ENCODE measurements at regions not wholly inside any gene's neighbourhood (a gene's known extent, or its start where the extent isn't known, plus 50 kb on each side); places are given as distances from the start of the nearest gene placed in this dataset.

GRCh38 chr10:31595992-31596391 is 277.0 kb downstream of the ZEB1 start:
- no peak overlapping the region for H3K9ac ChIP-seq
- H3K9me3 ChIP-seq (replicated peaks in 1 of 11): peaks cover 11 to 21% (median 17%) of the 10 kb centered on the region in 11 experiments; a peak in 21 of 22 replicates
- no peaks in the 10 kb centered on the region for H3K27me3 ChIP-seq
- H3K36me3 ChIP-seq: no peaks in the 10 kb centered on the region
- no peak overlapping the region for H3K4me2 ChIP-seq
- TF ChIP-seq Cebpa-rat (IDR thresholded peaks at IDR 0.05): no peak
- no peak overlapping the region for H3K4me3 ChIP-seq
- no peaks in the 10 kb centered on the region for H4K20me1 ChIP-seq
- H3K4me1 ChIP-seq: peaks cover 0 to 14% (median 0%) of the 10 kb centered on the region in 10 experiments; a peak in 5 of 20 replicates
- no peak overlapping the region for H3K27ac ChIP-seq

DNA sequence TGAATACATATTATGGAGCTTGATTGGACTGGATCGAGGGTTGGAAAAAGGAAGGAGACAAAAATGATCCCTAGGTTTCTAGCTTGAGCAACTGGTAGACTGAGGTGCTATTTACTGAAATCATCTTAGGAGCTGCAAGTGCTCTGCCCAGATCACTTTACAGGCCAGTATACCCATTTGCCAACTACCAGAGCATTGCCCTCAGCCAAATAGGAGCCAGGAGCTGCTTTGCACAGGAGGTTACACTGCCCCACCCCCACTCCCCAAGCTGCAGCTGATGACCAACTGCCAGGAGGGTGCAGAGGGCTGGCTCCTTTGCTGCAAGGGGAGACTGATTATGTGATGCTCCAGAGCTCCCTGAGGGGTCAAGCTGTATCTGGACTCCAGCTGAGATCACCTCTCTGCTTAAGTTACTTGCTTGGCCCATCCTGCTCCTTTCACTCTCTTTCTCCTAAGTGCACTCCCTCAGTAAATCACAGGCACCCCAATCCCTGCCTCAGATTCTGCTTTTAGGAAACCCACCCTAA is 275.4 kb downstream of the ZEB1 start:
- no peaks in the 10 kb centered on the region for H3K36me3 ChIP-seq
- no peak overlapping the region for H3K4me3 ChIP-seq
- H4K20me1 ChIP-seq: no peaks in the 10 kb centered on the region
- no peak overlapping the region for H3K4me2 ChIP-seq
- H3K4me1 ChIP-seq: peaks cover 0 to 16% (median 6%) of the 10 kb centered on the region in 10 experiments; a peak in 12 of 20 replicates
- no peak for TF ChIP-seq Cebpa-rat (IDR thresholded peaks at IDR 0.05)
- H3K9ac ChIP-seq: no peak overlapping the region
- peaks cover 14 to 26% (median 20%) of the 10 kb centered on the region in 11 experiments for H3K9me3 ChIP-seq (replicated peaks in 1 of 11)
- no peak overlapping the region for H3K27ac ChIP-seq
- no peaks in the 10 kb centered on the region for H3K27me3 ChIP-seq

- Histone ChIP-seq H3K36me3 (no peaks in the 10 kb centered on the region), H4K20me1 (no peaks in the 10 kb centered on the region), H3K27ac (no peak overlapping the region), H3K4me2 (no peak overlapping the region), H3K9ac (no peak overlapping the region), H3K27me3 (no peaks in the 10 kb centered on the region), H3K4me3 (no peak overlapping the region), H3K9me3 (replicated peaks in 1 of 11) (peaks cover 22 to 33% (median 27%) of the 10 kb centered on the region in 11 experiments), H3K4me1 (peaks cover 0 to 29% (median 7%) of the 10 kb centered on the region in 10 experiments; a peak in 12 of 20 replicates)
- TF ChIP-seq Cebpa-rat (IDR thresholded peaks at IDR 0.05): no peak
Measured at GRCh38 chr10:31593124-31593523, 274.1 kb downstream of the ZEB1 start.

- Histone ChIP-seq H3K27ac (no peak overlapping the region), H3K4me2 (no peak overlapping the region), H3K9ac (no peak overlapping the region), H4K20me1 (no peaks in the 10 kb centered on the region), H3K4me3 (no peak overlapping the region), H3K27me3 (no peaks in the 10 kb centered on the region), H3K9me3 (replicated peaks in 1 of 11) (peaks cover 33 to 44% (median 38%) of the 10 kb centered on the region in 11 experiments), H3K4me1 (peaks cover 8 to 44% (median 19%) of the 10 kb centered on the region in 10 experiments), H3K36me3 (no peaks in the 10 kb centered on the region)
- no peak for TF ChIP-seq Cebpa-rat (IDR thresholded peaks at IDR 0.05)
Measured at GRCh38 chr10:31591569-31591968, 272.6 kb downstream of the ZEB1 start.

- no peak overlapping the region for H3K4me3 ChIP-seq
- H3K27ac ChIP-seq: peak overlapping the region in 8 of 11 experiments; percentile 24 to 58 (median 50); a peak in 11 of 22 replicates
- H3K9me3 ChIP-seq (replicated peaks in 1 of 11): peaks cover 33 to 44% (median 38%) of the 10 kb centered on the region in 11 experiments
- H3K27me3 ChIP-seq: no peaks in the 10 kb centered on the region
- no peak overlapping the region; a peak in 1 of 22 replicates for H3K9ac ChIP-seq
- H3K4me1 ChIP-seq: peaks cover 8 to 50% (median 24%) of the 10 kb centered on the region in 10 experiments
- TF ChIP-seq Cebpa-rat (IDR thresholded peaks at IDR 0.05): peak in 3 of 11 experiments; percentile 20 to 34 (median 26); a peak in 3 of 22 replicates
- peak overlapping the region in 7 of 11 experiments; percentile 7 to 78 (median 38); a peak in 11 of 22 replicates for H3K4me2 ChIP-seq
- H4K20me1 ChIP-seq: no peaks in the 10 kb centered on the region
- H3K36me3 ChIP-seq: no peaks in the 10 kb centered on the region
Measured at GRCh38 chr10:31590023-31590800, 271.2 kb downstream of the ZEB1 start.

DNA sequence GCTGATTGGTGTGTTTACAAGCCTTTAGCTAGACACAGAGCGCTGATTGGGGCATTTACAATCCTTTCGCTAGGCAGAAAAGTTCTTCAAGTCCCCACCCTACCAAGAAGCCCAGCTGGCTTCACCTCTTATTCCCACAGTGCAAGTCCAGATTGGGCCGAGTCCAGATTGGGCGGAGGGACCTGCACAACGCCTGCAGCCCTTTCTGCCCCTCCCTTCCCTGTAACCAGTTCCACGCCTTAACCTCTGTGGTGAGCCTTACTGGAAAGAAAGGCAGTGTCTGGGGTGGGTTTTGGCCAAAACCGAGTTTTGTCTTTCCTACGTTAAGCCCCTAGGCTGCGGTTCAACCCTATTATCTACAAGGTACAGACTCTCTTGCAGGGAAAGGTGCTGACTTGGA is 268.7 kb downstream of the ZEB1 start:
- Histone ChIP-seq H3K4me2 (peak overlapping the region in 8 of 11 experiments; percentile 20 to 65 (median 50); a peak in 10 of 22 replicates), H3K4me1 (peaks cover 12 to 72% (median 38%) of the 10 kb centered on the region in 10 experiments), H4K20me1 (no peaks in the 10 kb centered on the region), H3K4me3 (peak overlapping the region in 1 of 10 experiments; percentile 17; a peak in 2 of 20 replicates), H3K27me3 (no peaks in the 10 kb centered on the region), H3K36me3 (no peaks in the 10 kb centered on the region), H3K27ac (peak overlapping the region in 4 of 11 experiments; percentile 14 to 38 (median 24); a peak in 4 of 22 replicates), H3K9ac (no peak overlapping the region), H3K9me3 (replicated peaks in 1 of 11) (peaks cover 30 to 40% (median 37%) of the 10 kb centered on the region in 11 experiments)
- no peak for TF ChIP-seq Cebpa-rat (IDR thresholded peaks at IDR 0.05)

- H3K27me3 ChIP-seq: no peaks in the 10 kb centered on the region
- peaks cover 23 to 33% (median 30%) of the 10 kb centered on the region in 11 experiments for H3K9me3 ChIP-seq (replicated peaks in 1 of 11)
- no peak for TF ChIP-seq Cebpa-rat (IDR thresholded peaks at IDR 0.05)
- H3K27ac ChIP-seq: peak overlapping the region in 9 of 11 experiments; percentile 14 to 60 (median 45); a peak in 16 of 22 replicates
- H3K4me3 ChIP-seq: peak overlapping the region in 2 of 10 experiments; percentile 17 to 24; a peak in 3 of 20 replicates
- H3K4me1 ChIP-seq: peaks cover 19 to 79% (median 45%) of the 10 kb centered on the region in 10 experiments
- H3K4me2 ChIP-seq: peak overlapping the region; percentile 20 to 65 (median 50); a peak in 21 of 22 replicates
- H4K20me1 ChIP-seq: no peaks in the 10 kb centered on the region
- H3K9ac ChIP-seq: no peak overlapping the region; a peak in 1 of 22 replicates
- H3K36me3 ChIP-seq: no peaks in the 10 kb centered on the region
Measured at GRCh38 chr10:31586723-31587638, 268.0 kb downstream of the ZEB1 start.

GRCh38 chr10:31584876-31585275 is 265.9 kb downstream of the ZEB1 start:
- Histone ChIP-seq H3K36me3 (no peaks in the 10 kb centered on the region), H3K4me1 (peaks cover 23 to 84% (median 52%) of the 10 kb centered on the region in 10 experiments), H3K9ac (no peak overlapping the region), H3K4me3 (no peak overlapping the region), H3K27ac (no peak overlapping the region), H3K4me2 (peak overlapping the region in 5 of 11 experiments; percentile 40 to 83 (median 77); a peak in 5 of 22 replicates), H3K9me3 (replicated peaks in 1 of 11) (peaks cover 12 to 25% (median 18%) of the 10 kb centered on the region in 11 experiments), H3K27me3 (no peaks in the 10 kb centered on the region), H4K20me1 (no peaks in the 10 kb centered on the region)
- TF ChIP-seq Cebpa-rat (IDR thresholded peaks at IDR 0.05): no peak
